ENCODE measurements at regions not wholly inside any gene's neighbourhood (a gene's known extent, or its start where the extent isn't known, plus 50 kb on each side); places are given as distances from the start of the nearest gene placed in this dataset.

GRCh38 chr14:101110729-101111619 is 207.5 kb upstream of the RTL1 start:
- DNase-seq = no peak

- DNase-seq = no peak
These were observed 208.2 kb upstream of the RTL1 start for GRCh38 chr14:101111620-101112290.

GRCh38 chr14:101112351-101113107 is 209.0 kb upstream of the RTL1 start:
- no peak for DNase-seq

GRCh38 chr14:101113108-101113612 is 209.6 kb upstream of the RTL1 start:
- no peak for DNase-seq

- no peak for DNase-seq
These were observed 210.6 kb upstream of the RTL1 start for GRCh38 chr14:101113835-101114725.

- no peak for DNase-seq
These were observed 211.4 kb upstream of the RTL1 start for GRCh38 chr14:101114726-101115515.

GRCh38 chr14:101115652-101116051 is 212.1 kb upstream of the RTL1 start:
- DNase-seq = no peak

- no peak for DNase-seq
These were observed 212.5 kb upstream of the RTL1 start for GRCh38 chr14:101116065-101116464.

- no peak for DNase-seq
These were observed 213.1 kb upstream of the RTL1 start for GRCh38 chr14:101116486-101117130.

- DNase-seq = no peak
These were observed 214.0 kb upstream of the RTL1 start for GRCh38 chr14:101117543-101117942.

- no peak for DNase-seq
These were observed 214.7 kb upstream of the RTL1 start for GRCh38 chr14:101118233-101118632.

GRCh38 chr14:101118746-101119591 is 215.4 kb upstream of the RTL1 start:
- no peak for DNase-seq

- DNase-seq = no peak
These were observed 216.5 kb upstream of the RTL1 start for GRCh38 chr14:101119830-101120571.

- DNase-seq = peak; percentile 21
These were observed 217.4 kb upstream of the RTL1 start for GRCh38 chr14:101120641-101121507.

- no peak for DNase-seq
These were observed 218.1 kb upstream of the RTL1 start for GRCh38 chr14:101121508-101122139.

GRCh38 chr14:101122237-101123141 is 219.0 kb upstream of the RTL1 start:
- no peak for DNase-seq

Data from activated CD4-positive, alpha-beta T cell treated with anti-CD3 and anti-CD28 coated beads for 48 hours (primary cell).